A673 (cell line): ENCODE measurements at regions not wholly inside any gene's neighbourhood (a gene's known extent, or its start where the extent isn't known, plus 50 kb on each side); places are given as distances from the start of the nearest gene placed in this dataset.

ENCODE experiments used
- CTCF ChIP-seq: fragments of 300-800, 200-600 bp; sonication (generic); conservative IDR thresholded peaks from 2 replicates; pipeline ENCODE4 v1.5.1; 2017; ENCODE audit warnings: low read depth, mild to moderate bottlenecking, antibody characterized with exemption, low read length, moderate library complexity, mixed read lengths
- EZH2 ChIP-seq: fragments of 200-600 bp; sonication (generic); IDR thresholded peaks from 2 replicates; pipeline ENCODE4 v1.6.1; 2017; ENCODE audit warnings: borderline replicate concordance, low read depth, mild to moderate bottlenecking, mixed read lengths, antibody characterized with exemption, low read length; ENCODE audit not compliant: poor library complexity, severe bottlenecking

- TF ChIP-seq EZH2: no peak
- no peak for TF ChIP-seq CTCF
These were observed 108.9 kb upstream of the TRABD2B start for GRCh38 chr1:48106049-48106448.
